Central memory CD8-positive, alpha-beta T cell (primary cell): ENCODE measurements at regions not wholly inside any gene's neighbourhood (a gene's known extent, or its start where the extent isn't known, plus 50 kb on each side); places are given as distances from the start of the nearest gene placed in this dataset.

Experiments used
- ATAC-seq: fragments of 150-1000 bp; cut with Tn5 transposase; replicated peaks from 2 replicates; pipeline ENCODE4 v1.10.0; 2022; ENCODE audit warnings: mild to moderate bottlenecking, moderate FRiP score, moderate number of reproducible peaks; ENCODE audit not compliant: poor library complexity, severe bottlenecking; ENCODE audit errors: extremely low read depth
- DNase-seq, 2 donors: peaks; one replicate each; pipeline ENCODE4 v3.0.0; 2021; ENCODE audit warnings: low spot score in 2 of 2
- H3K27ac Mint-ChIP-seq: one replicate; pipeline ENCODE4 v1.8.0; 2022; ENCODE audit warnings: low read depth, mild to moderate bottlenecking, moderate library complexity, mixed read lengths
- H3K27me3 Mint-ChIP-seq: one replicate; pipeline ENCODE4 v1.8.0; 2022; ENCODE audit warnings: mixed read lengths
- H3K36me3 Mint-ChIP-seq: one replicate; pipeline ENCODE4 v1.8.0; 2022; ENCODE audit warnings: mild to moderate bottlenecking, moderate library complexity, mixed read lengths; ENCODE audit not compliant: insufficient read depth
- H3K4me1 Mint-ChIP-seq: one replicate; pipeline ENCODE4 v1.8.0; 2022; ENCODE audit warnings: mixed read lengths
- H3K4me3 Mint-ChIP-seq: one replicate; pipeline ENCODE4 v1.8.0; 2022; ENCODE audit warnings: mild to moderate bottlenecking, moderate library complexity, mixed read lengths
- H3K9me3 Mint-ChIP-seq: one replicate; pipeline ENCODE4 v1.8.0; 2022; ENCODE audit warnings: mixed read lengths

DNA sequence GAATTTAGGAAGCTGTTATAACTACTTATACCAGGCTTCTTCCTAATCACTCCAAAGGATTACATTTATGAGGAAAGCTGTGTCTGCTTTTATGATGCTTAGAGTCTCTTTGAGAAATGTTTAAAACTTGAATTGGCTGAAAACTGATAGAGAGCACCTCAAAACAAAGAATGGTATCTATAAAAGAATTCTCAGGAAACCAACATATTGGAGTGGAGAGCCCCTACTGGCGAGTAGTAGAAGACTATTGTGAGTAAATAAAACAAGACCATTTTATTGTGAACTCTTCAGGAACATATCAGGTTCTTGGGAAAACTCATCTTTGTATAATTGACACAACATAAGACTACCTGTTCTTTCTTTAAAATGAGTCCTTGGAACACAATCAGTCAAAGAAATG, 578.6 kb downstream of the RERGL start:
- Mint-ChIP-seq H3K36me3 (no peaks in the 10 kb centered on the region), H3K27me3 (no peaks in the 10 kb centered on the region), H3K4me3 (no peak overlapping the region), H3K27ac (no peak overlapping the region), H3K9me3 (peaks cover 22% of the 10 kb centered on the region), H3K4me1 (no peaks in the 10 kb centered on the region)
- DNase-seq: no peak
- ATAC-seq: no peak

- H3K4me3 Mint-ChIP-seq: no peak overlapping the region
- no peaks in the 10 kb centered on the region for H3K27me3 Mint-ChIP-seq
- H3K36me3 Mint-ChIP-seq: no peaks in the 10 kb centered on the region
- H3K27ac Mint-ChIP-seq: no peak overlapping the region
- DNase-seq: no peak
- peaks cover 13% of the 10 kb centered on the region for H3K9me3 Mint-ChIP-seq
- H3K4me1 Mint-ChIP-seq: no peaks in the 10 kb centered on the region
- ATAC-seq: no peak
Observed at GRCh38 chr12:17507336-17507735, 582.7 kb downstream of the RERGL start.

DNA sequence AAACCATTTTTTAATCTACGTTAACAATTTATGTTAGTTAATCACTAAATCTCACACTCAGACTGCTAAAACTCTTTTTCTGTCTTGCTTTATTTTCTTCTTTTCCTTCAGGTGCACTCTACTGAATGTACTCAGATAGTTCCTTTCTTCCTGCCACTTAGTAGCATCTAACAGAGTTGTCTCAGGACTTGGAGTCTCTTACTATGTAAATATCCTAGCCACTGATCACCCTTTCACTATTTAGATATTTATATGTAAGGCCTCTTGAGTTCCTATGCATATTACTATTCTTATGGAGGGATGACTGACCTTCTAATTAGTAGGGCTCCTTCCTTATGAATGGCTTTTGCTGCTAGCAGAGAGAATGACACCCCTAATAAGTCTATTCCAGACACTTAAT, 586.3 kb downstream of the RERGL start:
- no peaks in the 10 kb centered on the region for H3K36me3 Mint-ChIP-seq
- H3K27me3 Mint-ChIP-seq: no peaks in the 10 kb centered on the region
- H3K4me1 Mint-ChIP-seq: no peaks in the 10 kb centered on the region
- H3K9me3 Mint-ChIP-seq: peaks cover 9% of the 10 kb centered on the region
- DNase-seq (no peak), ATAC-seq (no peak)
- no peak overlapping the region for H3K4me3 Mint-ChIP-seq
- no peak overlapping the region for H3K27ac Mint-ChIP-seq

GRCh38 chr12:17489452-17489851, 600.5 kb downstream of the RERGL start:
- Mint-ChIP-seq H3K4me1 (no peaks in the 10 kb centered on the region), H3K36me3 (no peaks in the 10 kb centered on the region), H3K27ac (no peak overlapping the region), H3K27me3 (no peaks in the 10 kb centered on the region), H3K9me3 (peaks cover 17% of the 10 kb centered on the region), H3K4me3 (no peak overlapping the region)
- ATAC-seq (no peak), DNase-seq (no peak)

DNA sequence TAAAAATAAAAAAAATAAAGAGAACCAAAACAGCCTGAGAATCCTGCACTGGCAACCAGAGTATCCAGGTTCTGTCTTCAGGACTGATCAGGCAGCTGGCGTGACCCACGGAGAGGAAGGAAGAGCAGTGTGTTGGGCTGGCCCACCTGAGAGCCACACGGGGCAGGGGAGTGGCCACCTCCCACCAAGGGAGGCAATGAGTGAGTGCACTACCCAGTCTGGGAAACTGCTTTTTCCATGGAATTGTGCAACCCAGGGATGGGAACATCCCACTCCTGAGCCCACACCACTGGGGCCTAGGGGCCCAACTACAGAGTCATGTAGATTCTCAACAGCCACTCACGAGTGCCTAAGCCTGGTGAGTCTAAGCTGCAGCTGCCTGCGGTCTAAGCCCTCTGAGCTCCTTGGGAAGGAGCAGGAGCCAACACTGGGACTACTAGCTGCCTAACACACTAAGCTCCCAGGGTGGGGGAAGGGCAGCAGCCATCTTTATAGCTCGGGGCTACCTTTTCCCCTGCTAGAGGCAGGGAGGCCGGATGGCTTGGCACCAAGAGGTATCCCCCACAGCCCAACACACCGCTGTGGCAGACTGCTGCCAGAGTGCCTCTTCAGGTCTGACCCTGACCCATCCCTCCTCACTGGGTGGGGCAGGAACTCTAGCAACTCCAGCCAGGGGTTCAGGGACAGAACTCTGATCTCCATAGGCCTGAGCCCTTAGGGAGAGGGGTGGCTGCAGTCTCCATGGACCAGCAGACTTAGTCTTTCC, 610.9 kb downstream of the RERGL start:
- H3K27ac Mint-ChIP-seq: no peak overlapping the region

DNA sequence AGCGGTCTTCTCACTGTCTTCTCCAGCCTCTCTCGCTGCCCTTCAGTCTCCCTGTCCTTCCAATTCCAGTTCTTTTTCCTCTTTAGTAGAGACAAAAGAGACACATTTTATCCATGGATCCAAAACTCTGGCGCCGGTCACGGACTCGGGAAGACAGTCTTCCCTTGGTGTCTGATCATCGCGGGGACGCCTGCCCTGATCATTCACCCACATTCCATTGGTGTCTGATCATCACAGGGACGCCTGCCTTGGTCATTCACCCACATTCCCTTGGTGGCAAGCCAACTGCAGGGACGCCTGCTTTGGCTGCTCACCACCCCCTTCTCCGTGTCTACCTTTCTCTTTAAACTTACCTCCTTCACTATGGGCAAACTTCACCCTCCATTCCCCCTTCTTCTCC, 619.5 kb downstream of the RERGL start:
- ATAC-seq: no peak
- H3K36me3 Mint-ChIP-seq: no peaks in the 10 kb centered on the region

More for the DNA sequence above, 610.9 kb downstream of the RERGL start:
- Mint-ChIP-seq H3K27me3 (no peaks in the 10 kb centered on the region), H3K4me3 (no peak overlapping the region), H3K9me3 (peaks cover 32% of the 10 kb centered on the region), H3K4me1 (no peaks in the 10 kb centered on the region), H3K36me3 (peaks cover 2% of the 10 kb centered on the region)
- DNase-seq: no peak
- peak; percentile 14 for ATAC-seq

GRCh38 chr12:17459214-17459613, 630.8 kb downstream of the RERGL start:
- Mint-ChIP-seq H3K4me1 (no peaks in the 10 kb centered on the region), H3K27me3 (no peaks in the 10 kb centered on the region), H3K9me3 (peaks cover 19% of the 10 kb centered on the region), H3K27ac (no peak overlapping the region), H3K36me3 (no peaks in the 10 kb centered on the region), H3K4me3 (no peak overlapping the region)
- DNase-seq (no peak), ATAC-seq (no peak)

More for the DNA sequence above, 619.5 kb downstream of the RERGL start:
- no peak for DNase-seq
- H3K4me1 Mint-ChIP-seq: no peaks in the 10 kb centered on the region
- H3K9me3 Mint-ChIP-seq: peaks cover 14% of the 10 kb centered on the region
- H3K27ac Mint-ChIP-seq: no peak overlapping the region
- no peak overlapping the region for H3K4me3 Mint-ChIP-seq
- no peaks in the 10 kb centered on the region for H3K27me3 Mint-ChIP-seq

GRCh38 chr12:17456486-17456885, 633.5 kb downstream of the RERGL start:
- no peaks in the 10 kb centered on the region for H3K36me3 Mint-ChIP-seq
- ATAC-seq (no peak), DNase-seq (no peak)
- H3K9me3 Mint-ChIP-seq: peaks cover 19% of the 10 kb centered on the region
- no peak overlapping the region for H3K27ac Mint-ChIP-seq
- no peaks in the 10 kb centered on the region for H3K4me1 Mint-ChIP-seq
- H3K27me3 Mint-ChIP-seq: no peaks in the 10 kb centered on the region
- H3K4me3 Mint-ChIP-seq: no peak overlapping the region

DNA sequence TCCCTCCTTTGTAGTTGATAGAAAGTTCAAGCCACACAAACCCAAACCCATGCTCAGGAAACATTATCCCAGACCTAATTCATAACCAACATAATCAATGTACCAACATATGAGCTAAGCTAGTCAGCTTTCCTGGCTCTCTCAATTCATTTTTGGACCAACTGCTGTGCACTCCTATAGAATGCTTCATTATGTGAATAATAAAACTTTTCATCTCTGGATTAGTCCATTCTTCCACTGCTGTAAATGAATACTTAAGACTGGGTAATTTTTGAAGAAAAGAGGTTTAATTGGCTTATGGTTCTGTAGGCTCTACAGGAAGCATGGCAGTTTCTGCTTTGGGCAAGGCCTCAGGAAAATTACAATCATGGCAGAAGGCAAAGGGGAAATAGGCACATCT, 651.9 kb downstream of the RERGL start:
- H3K27me3 Mint-ChIP-seq: no peaks in the 10 kb centered on the region
- H3K9me3 Mint-ChIP-seq: peaks cover 12% of the 10 kb centered on the region
- ATAC-seq (no peak), DNase-seq (no peak)
- no peak overlapping the region for H3K27ac Mint-ChIP-seq
- H3K4me1 Mint-ChIP-seq: no peaks in the 10 kb centered on the region
- H3K4me3 Mint-ChIP-seq: no peak overlapping the region
- H3K36me3 Mint-ChIP-seq: no peaks in the 10 kb centered on the region

DNA sequence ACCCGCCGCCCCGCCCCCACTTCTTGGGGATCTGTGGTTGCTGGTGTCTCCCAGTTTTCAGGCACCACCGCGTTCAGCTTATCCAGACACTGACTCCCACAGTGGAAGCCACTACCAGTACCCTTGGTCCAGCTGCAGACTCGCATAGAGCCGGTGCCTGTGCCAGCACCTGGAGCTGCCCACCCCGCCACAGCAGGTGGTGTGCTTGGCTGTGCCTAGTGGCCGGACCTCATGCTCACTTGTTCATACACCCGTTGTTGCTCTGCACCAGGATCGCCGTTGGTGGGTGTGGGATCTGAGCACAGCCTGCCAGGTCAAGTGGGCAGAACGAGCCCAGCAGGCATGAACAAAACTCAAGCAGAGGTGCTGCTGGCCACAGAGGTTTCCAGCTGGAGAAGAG, 673.2 kb downstream of the RERGL start:
- Mint-ChIP-seq H3K4me3 (no peak overlapping the region), H3K27ac (no peak overlapping the region), H3K4me1 (no peaks in the 10 kb centered on the region), H3K36me3 (no peaks in the 10 kb centered on the region), H3K9me3 (peaks cover 6% of the 10 kb centered on the region), H3K27me3 (no peaks in the 10 kb centered on the region)
- no peak for DNase-seq
- no peak for ATAC-seq

- Mint-ChIP-seq H3K27me3 (no peaks in the 10 kb centered on the region), H3K36me3 (no peaks in the 10 kb centered on the region), H3K27ac (no peak overlapping the region), H3K4me1 (no peaks in the 10 kb centered on the region), H3K9me3 (peaks cover 12% of the 10 kb centered on the region), H3K4me3 (no peak overlapping the region)
- no peak for DNase-seq
- no peak for ATAC-seq
Observed at GRCh38 chr12:17414596-17414995, 675.4 kb downstream of the RERGL start.

GRCh38 chr12:17411662-17412061, 678.3 kb downstream of the RERGL start:
- Mint-ChIP-seq H3K4me1 (no peaks in the 10 kb centered on the region), H3K36me3 (peaks cover 2% of the 10 kb centered on the region), H3K4me3 (no peak overlapping the region), H3K27ac (no peak overlapping the region), H3K27me3 (no peaks in the 10 kb centered on the region), H3K9me3 (peaks cover 14% of the 10 kb centered on the region)
- DNase-seq: no peak
- ATAC-seq: no peak

DNA sequence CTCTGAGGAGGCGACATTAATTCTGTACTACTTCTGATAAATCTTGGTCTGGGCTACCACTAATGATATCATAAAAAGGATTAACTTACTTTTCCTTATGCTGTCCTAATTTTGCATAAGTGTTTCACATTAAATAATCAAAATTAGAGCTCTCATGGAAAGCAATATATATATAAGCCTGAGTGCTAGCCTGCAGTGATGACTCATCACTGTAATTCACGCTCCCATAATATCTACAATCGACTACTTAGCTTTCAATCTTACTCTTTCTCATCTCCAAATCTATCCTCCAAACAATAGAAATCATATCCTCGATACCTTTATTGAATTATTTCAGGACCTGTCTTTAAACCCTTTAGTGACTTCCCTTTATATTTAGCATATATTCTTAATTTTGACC, 701.3 kb downstream of the RERGL start:
- Mint-ChIP-seq H3K4me1 (no peaks in the 10 kb centered on the region), H3K27ac (no peak overlapping the region), H3K27me3 (no peaks in the 10 kb centered on the region), H3K9me3 (peaks cover 14% of the 10 kb centered on the region), H3K36me3 (no peaks in the 10 kb centered on the region), H3K4me3 (no peak overlapping the region)
- no peak for ATAC-seq
- no peak for DNase-seq
